ENCODE measurements at regions not wholly inside any gene's neighbourhood (a gene's known extent, or its start where the extent isn't known, plus 50 kb on each side); places are given as distances from the start of the nearest gene placed in this dataset.

GRCh38 chr10:120960725-120961124, 109.6 kb downstream of the WDR11 start:
- DNase-seq (ENCODE audit: low spot score), result no peak

DNA sequence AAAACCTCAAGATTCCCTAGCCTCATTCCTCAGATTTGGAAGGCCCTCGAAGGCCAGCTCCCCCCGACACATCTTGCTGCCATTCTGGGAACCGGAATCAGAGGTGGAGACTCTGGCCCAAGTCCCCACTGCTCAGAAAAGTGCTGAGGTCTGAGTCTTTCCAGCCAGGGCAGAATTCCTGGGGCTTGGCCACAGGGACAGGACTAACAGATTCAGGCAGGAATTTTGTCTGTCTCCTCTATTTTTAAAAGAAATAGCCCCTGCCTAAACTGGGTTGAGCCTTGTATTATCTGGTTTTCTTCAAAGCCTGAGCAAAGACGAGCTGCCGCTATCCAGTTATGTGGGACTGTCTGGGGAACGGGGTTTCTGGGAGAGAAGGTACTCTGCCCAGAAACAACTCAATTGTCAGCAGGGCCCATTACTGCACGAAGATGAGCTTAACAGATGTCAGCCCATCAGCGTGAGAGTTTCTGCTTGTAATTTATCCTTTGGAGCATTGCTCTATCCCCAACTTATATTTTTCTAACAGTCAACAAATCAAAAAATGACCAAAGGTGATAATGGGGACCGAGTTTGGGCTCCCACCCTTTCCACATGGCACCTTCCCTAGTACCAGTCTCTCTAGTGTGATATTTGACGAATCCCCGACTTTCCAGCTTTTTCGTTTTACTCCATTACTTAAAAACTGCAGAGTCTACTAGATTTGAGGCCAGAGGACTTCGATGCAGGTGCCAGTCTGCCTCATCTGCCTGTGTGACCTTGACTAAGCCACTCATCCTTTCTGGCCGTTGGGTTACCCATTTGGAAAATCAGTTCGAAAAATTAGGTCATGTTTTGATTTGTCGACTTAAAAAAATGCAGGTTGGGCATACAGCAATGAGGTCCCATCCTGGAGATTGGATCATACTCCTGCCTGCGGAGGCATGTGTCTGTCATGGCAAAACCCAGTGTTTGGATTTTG, 110.9 kb downstream of the WDR11 start:
- DNase-seq (ENCODE audit: low spot score), result no peak

GRCh38 chr10:120962756-120963593, 111.8 kb downstream of the WDR11 start:
- DNase-seq (ENCODE audit: low spot score), result peak; percentile 65

GRCh38 chr10:120963594-120964220, 112.5 kb downstream of the WDR11 start:
- DNase-seq (ENCODE audit: low spot score), result no peak

- no peak for DNase-seq (ENCODE audit: low spot score)
Measured at GRCh38 chr10:120966657-120967045, 115.5 kb downstream of the WDR11 start.

DNA sequence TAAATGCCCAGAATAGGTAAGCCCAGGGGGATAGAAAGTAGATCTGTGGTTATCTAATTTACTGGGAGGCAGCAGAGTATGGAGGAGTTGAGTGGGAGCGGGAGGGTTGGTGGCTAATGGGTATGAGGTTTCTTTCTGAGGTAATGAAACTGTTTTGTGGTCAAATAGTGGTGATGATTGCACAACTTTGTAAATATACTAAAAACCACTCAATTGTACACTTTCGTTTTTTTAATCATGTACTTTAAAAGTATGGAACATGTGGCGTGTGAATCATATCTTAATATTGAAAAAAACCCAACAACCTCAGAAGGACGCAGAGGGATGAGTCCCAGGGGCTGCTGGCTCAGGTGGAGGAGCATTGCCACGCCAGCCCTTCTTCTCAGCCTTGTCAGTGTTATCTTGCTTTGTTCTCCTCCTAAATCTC, 118.1 kb downstream of the WDR11 start:
- no peak for DNase-seq (ENCODE audit: low spot score)

GRCh38 chr10:120970595-120971529, 119.7 kb downstream of the WDR11 start:
- DNase-seq (ENCODE audit: low spot score), result no peak

GRCh38 chr10:120971671-120972070, 120.5 kb downstream of the WDR11 start:
- DNase-seq (ENCODE audit: low spot score), result no peak

GRCh38 chr10:120972259-120972658, 121.1 kb downstream of the WDR11 start:
- no peak for DNase-seq (ENCODE audit: low spot score)

- DNase-seq (ENCODE audit: low spot score), result no peak
Measured at GRCh38 chr10:120975072-120975867, 124.1 kb downstream of the WDR11 start.

GRCh38 chr10:120975868-120976225, 124.7 kb downstream of the WDR11 start:
- no peak for DNase-seq (ENCODE audit: low spot score)

GRCh38 chr10:120977897-120978296, 126.7 kb downstream of the WDR11 start:
- DNase-seq (ENCODE audit: low spot score), result no peak

DNA sequence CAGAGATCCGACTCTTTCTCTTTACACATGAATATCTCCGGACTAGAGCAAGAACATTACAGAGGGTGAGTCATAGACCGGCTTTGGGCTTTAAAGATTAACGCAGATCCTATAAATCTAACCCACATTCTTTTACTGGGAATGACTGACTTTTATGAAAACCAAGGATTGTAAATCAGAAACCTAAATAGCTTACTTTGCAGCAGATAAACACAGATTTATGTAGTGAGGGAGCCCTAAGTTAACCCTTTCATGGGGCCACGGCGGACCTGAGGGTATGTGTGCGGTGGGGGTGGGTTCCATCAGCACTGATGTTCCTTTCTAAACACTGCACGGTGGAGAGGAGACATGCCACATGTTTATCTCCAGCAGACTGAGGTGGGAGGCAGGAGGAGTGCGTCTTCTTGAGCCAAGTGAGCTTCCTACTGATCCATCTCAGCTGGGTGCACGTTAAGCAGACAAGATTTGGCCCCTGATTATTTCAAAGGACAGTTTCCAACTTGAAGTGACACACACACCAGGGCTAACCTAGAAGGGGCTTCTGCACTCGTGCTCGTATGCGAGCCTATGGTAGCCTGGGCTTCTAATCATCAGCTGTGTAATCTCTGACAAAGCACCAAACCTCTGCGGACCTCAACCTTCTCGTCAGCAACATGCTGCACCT, 127.6 kb downstream of the WDR11 start:
- no peak for DNase-seq (ENCODE audit: low spot score)

- DNase-seq (ENCODE audit: low spot score), result peak; percentile 65
Measured at GRCh38 chr10:120979435-120980278, 128.5 kb downstream of the WDR11 start.

- no peak for DNase-seq (ENCODE audit: low spot score)
Measured at GRCh38 chr10:120980279-120981255, 129.4 kb downstream of the WDR11 start.

DNA sequence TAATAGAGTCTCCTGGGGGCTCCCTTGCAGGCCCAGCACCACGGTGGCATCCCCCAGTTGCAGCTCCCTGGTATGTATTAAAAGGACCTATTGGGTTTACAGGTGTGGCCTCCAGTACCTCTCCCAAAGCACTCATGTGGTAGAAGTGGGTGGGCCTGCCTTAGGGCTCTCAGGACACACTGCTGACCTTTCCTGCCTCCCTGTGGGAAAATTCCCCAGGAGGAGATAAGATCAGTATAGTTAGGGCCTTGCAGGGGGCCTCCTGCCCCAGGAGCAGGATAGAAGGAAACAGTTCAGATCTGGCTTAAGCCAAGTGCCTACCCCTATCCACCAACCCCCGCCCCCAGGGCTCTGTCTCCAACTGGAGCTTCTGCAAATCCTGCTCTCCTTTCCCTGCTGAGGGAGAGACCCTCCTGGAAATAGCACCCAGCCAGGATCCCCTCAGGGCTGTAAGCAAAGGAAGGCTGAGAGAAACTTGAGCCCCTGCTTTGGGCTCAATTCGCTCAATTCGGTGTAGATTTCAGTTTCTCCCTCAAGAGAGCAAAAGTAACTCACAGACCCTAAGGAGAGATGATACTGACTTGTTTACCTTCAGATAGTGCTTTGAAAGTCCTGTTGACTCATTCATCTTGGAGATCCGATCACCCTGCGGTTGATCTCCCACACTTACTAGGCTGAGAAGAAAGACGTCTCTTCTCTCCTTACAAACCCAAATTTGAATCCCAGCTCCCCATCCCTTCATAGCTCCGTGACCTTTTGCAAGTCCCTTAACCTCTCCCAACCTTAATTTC, 130.6 kb downstream of the WDR11 start:
- no peak for DNase-seq (ENCODE audit: low spot score)

DNA sequence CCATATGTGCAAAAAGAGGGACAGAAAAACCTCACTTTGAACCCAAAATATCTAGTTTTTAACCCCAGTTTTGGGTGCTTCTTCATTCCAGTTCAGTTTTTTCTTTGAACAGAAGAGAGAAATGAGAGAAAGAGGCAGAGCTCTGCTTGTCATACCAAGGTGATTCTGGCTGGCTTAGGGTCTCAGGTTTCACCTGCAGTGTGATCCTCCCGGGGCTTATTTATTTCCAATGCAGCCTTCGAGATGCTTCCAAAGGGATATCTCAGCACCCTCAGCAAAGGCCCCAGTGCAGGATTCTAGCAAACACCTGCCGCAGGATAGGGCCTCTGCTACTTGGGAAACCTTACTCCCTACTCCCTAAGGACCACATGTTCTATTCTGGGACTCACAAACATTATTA, 131.3 kb downstream of the WDR11 start:
- DNase-seq (ENCODE audit: low spot score), result no peak
